ENCODE measurements at regions not wholly inside any gene's neighbourhood (a gene's known extent, or its start where the extent isn't known, plus 50 kb on each side); places are given as distances from the start of the nearest gene placed in this dataset.

- Histone ChIP-seq H4K91ac (replicated peaks; ENCODE audit: insufficient read length, low read length) (no peak overlapping the region), H4K8ac (ENCODE audit: extremely low read depth, insufficient read depth, low read length) (no peak overlapping the region), H3K4ac (replicated peaks; ENCODE audit: insufficient read length, low read depth, low read length) (no peak overlapping the region), H2BK120ac (replicated peaks; ENCODE audit: low read depth, low read length) (no peak overlapping the region), H2BK20ac (ENCODE audit: low read length) (no peak overlapping the region), H3K9ac (replicated peaks in 1 of 4; ENCODE audit: extremely low read depth in 1 of 4, low read depth in 3 of 4, low read length in 3 of 4) (no peak overlapping the region), H3K23me2 (ENCODE audit: low read depth, low read length) (no peaks in the 10 kb centered on the region), H2AK5ac (ENCODE audit: low read depth, low read length) (no peak overlapping the region), H3K27me3 (replicated peaks in 1 of 4; ENCODE audit: control insufficient read depth in 3 of 4, extremely low read depth in 1 of 4, insufficient read depth in 3 of 4, low read length in 3 of 4) (no peaks in the 10 kb centered on the region), H3K23ac (ENCODE audit: insufficient read length) (no peak overlapping the region), H3K79me1 (ENCODE audit: low read depth, low read length) (no peaks in the 10 kb centered on the region), H2BK12ac (ENCODE audit: low read depth, low read length) (no peak overlapping the region), H3K4me3 (ENCODE audit: extremely low read depth in 1 of 4, insufficient read depth in 2 of 4, low read depth in 3 of 4, low read length in 4 of 4) (no peak overlapping the region), H2AFZ (ENCODE audit: low read length) (peak overlapping the region; percentile 56; the same call in 1 of the 2 replicates), H3K79me2 (ENCODE audit: control insufficient read depth in 1 of 2, insufficient read depth in 2 of 2, low read length in 2 of 2) (no peaks in the 10 kb centered on the region), H4K20me1 (replicated peaks in 1 of 2; ENCODE audit: control insufficient read depth in 1 of 2, insufficient read depth in 2 of 2, low read length in 2 of 2) (no peaks in the 10 kb centered on the region), H3K27ac (ENCODE audit: low read depth, low read length) (no peak overlapping the region), H3K4me1 (replicated peaks in 1 of 4; ENCODE audit: control insufficient read depth in 3 of 4, insufficient read depth in 4 of 4, low read length in 3 of 4) (peaks cover 0 to 2% (median 0%) of the 10 kb centered on the region in 4 experiments; a peak in 1 of 7 replicates), H4K5ac (ENCODE audit: insufficient read length, low read depth, low read length) (no peak overlapping the region), H3K14ac (ENCODE audit: insufficient read length) (no peak overlapping the region), H3K4me2 (ENCODE audit: insufficient read depth in 1 of 2, low read depth in 2 of 2, low read length in 2 of 2) (no peak overlapping the region), H2BK5ac (ENCODE audit: low read depth, low read length) (no peak overlapping the region), H3K9me3 (ENCODE audit: insufficient read depth in 2 of 2, low read depth in 1 of 2, low read length in 1 of 2) (no peaks in the 10 kb centered on the region), H3K18ac (ENCODE audit: extremely low read depth, low read length) (no peak overlapping the region), H3K56ac (replicated peaks; ENCODE audit: insufficient read length, low read depth, low read length) (no peak overlapping the region), H3K36me3 (ENCODE audit: control insufficient read depth in 2 of 4, insufficient read depth in 4 of 4, low read length in 3 of 4) (no peaks in the 10 kb centered on the region), H2BK15ac (ENCODE audit: low read length) (no peak overlapping the region)
- FAIRE-seq (no peak), DNase-seq (ENCODE audit: low read depth in 1 of 2, low spot score in 2 of 2) (no peak)
- CTCF ChIA-PET (ENCODE audit: partially characterized antibody): interaction anchor here (0.7 to 2.7 kb wide), 5 partner anchors 13 to 305 kb away, joined by 3 to 13 read pairs (median 5); no protein-coding TSS in a partner anchor
- POLR2A ChIA-PET (ENCODE audit: partially characterized antibody): no interaction called here
- TF ChIP-seq RXRA (IDR thresholded peaks at IDR 0.05; ENCODE audit: insufficient read depth, low read depth, low read length) (no peak), HDAC6 (IDR thresholded peaks at IDR 0.05; ENCODE audit: low read depth, low read length) (no peak), ZNF274 (IDR thresholded peaks at IDR 0.05; ENCODE audit: borderline replicate concordance, extremely low read depth, low read length) (no peak), RFX5 (IDR thresholded peaks at IDR 0.05; ENCODE audit: borderline replicate concordance, low read depth, low read length) (no peak), E2F6 (IDR thresholded peaks at IDR 0.05) (no peak), KDM5A (IDR thresholded peaks at IDR 0.05; ENCODE audit: low read length) (no peak), ATF2 (IDR thresholded peaks at IDR 0.05; ENCODE audit: low read length) (no peak), CTCF (IDR thresholded peaks at IDR 0.05; ENCODE audit: control extremely low read depth in 1 of 3, insufficient read depth in 1 of 3, low read depth in 1 of 3, low read length in 3 of 3) (no peak), KDM4A (IDR thresholded peaks at IDR 0.05; ENCODE audit: low read depth, low read length, severe bottlenecking) (no peak), EZH2 (IDR thresholded peaks at IDR 0.05; ENCODE audit: low read depth, low read length, severe bottlenecking) (no peak)
Measured at GRCh38 chr12:76706101-76706500, 57.8 kb upstream of the ZDHHC17 start.

Data from H1 (cell line).